HG02678 (cell line): ENCODE measurements at regions not wholly inside any gene's neighbourhood (a gene's known extent, or its start where the extent isn't known, plus 50 kb on each side); places are given as distances from the start of the nearest gene placed in this dataset.
"Not testable (repeated sequence)": the region's sequence is repeated elsewhere in the genome, so short reads cannot be mapped to it uniquely, and the experiment has no call there.

Experiments
- ATAC-seq: cut with Tn5 transposase; IDR thresholded peaks from one replicate; pipeline ENCODE4 v1.9.1; 2021; ENCODE audit warnings: mild to moderate bottlenecking, moderate library complexity; ENCODE audit not compliant: unreplicated experiment

GRCh38 chr21:10363321-10363720 lies 158.1 kb upstream of the TPTE start:
- ATAC-seq: not testable (repeated sequence)

- ATAC-seq: not testable (repeated sequence)
Measured at GRCh38 chr21:10366210-10366609, 155.2 kb upstream of the TPTE start.

GRCh38 chr21:10367586-10367985 lies 153.8 kb upstream of the TPTE start:
- ATAC-seq: not testable (repeated sequence)

- not testable (repeated sequence) for ATAC-seq
Measured at GRCh38 chr21:10368323-10368798, 153.0 kb upstream of the TPTE start.

GRCh38 chr21:10369289-10369688 lies 152.1 kb upstream of the TPTE start:
- ATAC-seq: not testable (repeated sequence)

- ATAC-seq: not testable (repeated sequence)
Measured at GRCh38 chr21:10377758-10378157, 143.6 kb upstream of the TPTE start.

- ATAC-seq: not testable (repeated sequence)
Measured at GRCh38 chr21:10379816-10380215, 141.6 kb upstream of the TPTE start.

- ATAC-seq: not testable (repeated sequence)
Measured at GRCh38 chr21:10381687-10382060, 139.7 kb upstream of the TPTE start.

GRCh38 chr21:10382135-10382534 lies 139.2 kb upstream of the TPTE start:
- ATAC-seq: not testable (repeated sequence)

GRCh38 chr21:10382580-10382979 lies 138.8 kb upstream of the TPTE start:
- ATAC-seq: not testable (repeated sequence)

GRCh38 chr21:10383571-10383970 lies 137.8 kb upstream of the TPTE start:
- ATAC-seq: not testable (repeated sequence)

- ATAC-seq: not testable (repeated sequence)
Measured at GRCh38 chr21:10384304-10384861, 137.0 kb upstream of the TPTE start.

- ATAC-seq: not testable (repeated sequence)
Measured at GRCh38 chr21:10385202-10385601, 136.2 kb upstream of the TPTE start.

GRCh38 chr21:10385898-10386527 lies 135.4 kb upstream of the TPTE start:
- ATAC-seq: not testable (repeated sequence)

- ATAC-seq: not testable (repeated sequence)
Measured at GRCh38 chr21:10387692-10388450, 133.5 kb upstream of the TPTE start.

GRCh38 chr21:10388625-10389024 lies 132.8 kb upstream of the TPTE start:
- ATAC-seq: not testable (repeated sequence)

- not testable (repeated sequence) for ATAC-seq
Measured at GRCh38 chr21:10392301-10392700, 129.1 kb upstream of the TPTE start.

- ATAC-seq: not testable (repeated sequence)
Measured at GRCh38 chr21:10395963-10396362, 125.4 kb upstream of the TPTE start.

GRCh38 chr21:10397495-10397915 lies 123.9 kb upstream of the TPTE start:
- not testable (repeated sequence) for ATAC-seq

- ATAC-seq: not testable (repeated sequence)
Measured at GRCh38 chr21:10398692-10399489, 122.5 kb upstream of the TPTE start.
